ENCODE measurements at regions not wholly inside any gene's neighbourhood (a gene's known extent, or its start where the extent isn't known, plus 50 kb on each side); places are given as distances from the start of the nearest gene placed in this dataset.
"Not testable (repeated sequence)": the region's sequence is repeated elsewhere in the genome, so short reads cannot be mapped to it uniquely, and the experiment has no call there.

DNA sequence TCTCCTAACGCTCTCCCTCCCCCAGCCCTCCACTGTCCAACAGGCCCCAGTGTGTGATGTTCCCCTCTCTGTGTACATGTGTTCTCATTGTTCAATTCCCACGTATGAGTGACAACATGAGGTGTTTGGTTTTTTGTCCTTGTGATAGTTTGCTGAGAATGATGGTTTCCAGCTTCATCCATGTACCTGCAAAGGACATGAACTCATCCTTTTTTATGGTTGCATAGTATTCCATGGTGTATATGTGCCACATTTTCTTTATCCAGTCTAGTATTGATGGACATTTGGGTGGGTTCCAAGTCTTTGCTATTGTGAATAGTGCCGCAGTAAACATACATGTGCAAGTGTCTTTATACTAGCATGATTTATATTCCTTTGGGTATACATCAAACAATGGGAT, 347.4 kb downstream of the MAGEE1 start:
- not testable (repeated sequence) for DNase-seq (ENCODE audit: low read depth in 2 of 2)

DNA sequence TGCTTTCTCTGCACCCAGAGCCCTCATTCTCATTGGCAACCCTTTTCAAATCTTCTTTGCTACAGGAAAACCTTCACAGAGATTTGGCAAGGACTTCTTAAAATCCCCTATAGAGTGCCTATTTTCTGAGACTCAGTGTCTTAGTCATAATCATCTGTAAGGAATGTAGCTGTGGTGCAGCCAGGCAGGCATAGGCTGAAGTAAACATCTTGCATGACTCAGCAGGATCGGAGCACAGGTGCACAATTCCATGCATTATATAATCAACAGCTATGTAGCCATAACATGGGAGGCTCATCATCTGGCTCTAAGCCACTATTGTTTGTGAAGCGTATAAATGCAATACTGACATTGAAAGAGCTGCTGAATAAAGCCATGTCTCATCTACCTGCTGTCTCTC, 368.8 kb downstream of the MAGEE1 start:
- no peak overlapping the region for H3K4me3 ChIP-seq (replicated peaks in 1 of 2; ENCODE audit: low read depth in 2 of 2, low read length in 2 of 2)
- no peak for DNase-seq (ENCODE audit: low read depth in 2 of 2)
- TF ChIP-seq, protein P1, sequence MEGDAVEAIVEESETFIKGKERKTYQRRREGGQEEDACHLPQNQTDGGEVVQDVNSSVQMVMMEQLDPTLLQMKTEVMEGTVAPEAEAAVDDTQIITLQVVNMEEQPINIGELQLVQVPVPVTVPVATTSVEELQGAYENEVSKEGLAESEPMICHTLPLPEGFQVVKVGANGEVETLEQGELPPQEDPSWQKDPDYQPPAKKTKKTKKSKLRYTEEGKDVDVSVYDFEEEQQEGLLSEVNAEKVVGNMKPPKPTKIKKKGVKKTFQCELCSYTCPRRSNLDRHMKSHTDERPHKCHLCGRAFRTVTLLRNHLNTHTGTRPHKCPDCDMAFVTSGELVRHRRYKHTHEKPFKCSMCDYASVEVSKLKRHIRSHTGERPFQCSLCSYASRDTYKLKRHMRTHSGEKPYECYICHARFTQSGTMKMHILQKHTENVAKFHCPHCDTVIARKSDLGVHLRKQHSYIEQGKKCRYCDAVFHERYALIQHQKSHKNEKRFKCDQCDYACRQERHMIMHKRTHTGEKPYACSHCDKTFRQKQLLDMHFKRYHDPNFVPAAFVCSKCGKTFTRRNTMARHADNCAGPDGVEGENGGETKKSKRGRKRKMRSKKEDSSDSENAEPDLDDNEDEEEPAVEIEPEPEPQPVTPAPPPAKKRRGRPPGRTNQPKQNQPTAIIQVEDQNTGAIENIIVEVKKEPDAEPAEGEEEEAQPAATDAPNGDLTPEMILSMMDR (IDR thresholded peaks at IDR 0.05; ENCODE audit: low read depth, low read length), result no peak

More for the DNA sequence above, 347.4 kb downstream of the MAGEE1 start:
- H3K4me3 ChIP-seq (replicated peaks in 1 of 2; ENCODE audit: low read depth in 2 of 2, low read length in 2 of 2), result not testable (repeated sequence)

GRCh38 chrX:76802708-76803107, 375.2 kb downstream of the MAGEE1 start:
- peak in 1 of 2 donors; percentile 75 for DNase-seq (ENCODE audit: low read depth in 2 of 2)
- TF ChIP-seq, protein P1 (IDR thresholded peaks at IDR 0.05; ENCODE audit: low read depth, low read length), result no peak
- H3K4me3 ChIP-seq (replicated peaks in 1 of 2; ENCODE audit: low read depth in 2 of 2, low read length in 2 of 2), result no peak overlapping the region

- H3K4me3 ChIP-seq (replicated peaks in 1 of 2; ENCODE audit: low read depth in 2 of 2, low read length in 2 of 2), result no peak overlapping the region
- DNase-seq (ENCODE audit: low read depth in 2 of 2), result no peak
- TF ChIP-seq, protein P1 (IDR thresholded peaks at IDR 0.05; ENCODE audit: low read depth, low read length), result no peak
Observed at GRCh38 chrX:76815754-76816153, 388.2 kb downstream of the MAGEE1 start.

GRCh38 chrX:76817279-76817678, 389.8 kb downstream of the MAGEE1 start:
- not testable (repeated sequence) for DNase-seq (ENCODE audit: low read depth in 2 of 2); H3K4me3 ChIP-seq (replicated peaks in 1 of 2; ENCODE audit: low read depth in 2 of 2, low read length in 2 of 2)

DNA sequence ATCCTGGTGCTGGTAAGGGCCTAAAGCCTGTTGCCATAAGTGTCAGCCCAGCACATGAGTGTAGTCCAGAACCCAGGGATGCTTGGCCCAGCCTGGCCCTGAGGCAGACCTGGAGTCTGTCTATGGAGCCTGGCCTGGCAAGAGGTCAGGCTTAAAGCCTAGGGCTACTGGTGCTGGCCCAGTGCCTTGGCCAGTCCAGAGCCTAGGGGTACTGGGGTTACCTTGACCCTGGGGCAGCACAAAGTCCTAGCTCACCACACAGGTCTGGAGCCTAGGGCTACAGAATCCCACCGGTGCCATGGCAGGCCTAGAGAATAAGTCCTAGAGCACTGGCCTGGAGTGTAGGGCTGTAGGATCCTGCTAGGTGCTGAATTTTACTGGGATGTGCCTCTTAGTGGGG, 393.8 kb downstream of the MAGEE1 start:
- DNase-seq (ENCODE audit: low read depth in 2 of 2), result no peak
- TF ChIP-seq, protein P1 (IDR thresholded peaks at IDR 0.05; ENCODE audit: low read depth, low read length), result no peak

GRCh38 chrX:76827672-76828071, 400.2 kb downstream of the MAGEE1 start:
- H3K4me3 ChIP-seq (replicated peaks in 1 of 2; ENCODE audit: low read depth in 2 of 2, low read length in 2 of 2), result no peak overlapping the region
- TF ChIP-seq, protein P1 (IDR thresholded peaks at IDR 0.05; ENCODE audit: low read depth, low read length), result no peak
- no peak for DNase-seq (ENCODE audit: low read depth in 2 of 2)

More for the DNA sequence above, 393.8 kb downstream of the MAGEE1 start:
- H3K4me3 ChIP-seq (replicated peaks in 1 of 2; ENCODE audit: low read depth in 2 of 2, low read length in 2 of 2), result no peak overlapping the region

DNA sequence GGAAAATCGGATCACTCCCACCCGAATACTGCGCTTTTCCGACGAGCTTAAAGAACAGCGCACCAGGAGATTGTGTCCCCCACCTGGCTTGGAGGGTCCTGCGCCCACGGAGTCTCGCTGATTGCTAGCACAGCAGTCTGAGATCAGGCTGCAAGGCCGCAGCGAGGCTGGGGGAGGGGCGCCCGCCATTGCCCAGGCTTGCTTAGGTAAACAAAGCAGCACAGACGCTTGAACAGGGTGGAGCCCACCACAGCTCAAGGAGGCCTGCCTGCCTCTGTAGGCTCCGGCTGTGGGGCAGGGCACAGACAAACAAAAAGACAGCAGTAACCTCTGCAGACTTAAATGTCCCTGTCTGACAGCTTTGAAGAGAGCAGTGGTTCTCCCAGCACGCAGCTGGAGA, 413.4 kb downstream of the MAGEE1 start:
- H3K4me3 ChIP-seq (replicated peaks in 1 of 2; ENCODE audit: low read depth in 2 of 2, low read length in 2 of 2); DNase-seq (ENCODE audit: low read depth in 2 of 2): not testable (repeated sequence)

DNA sequence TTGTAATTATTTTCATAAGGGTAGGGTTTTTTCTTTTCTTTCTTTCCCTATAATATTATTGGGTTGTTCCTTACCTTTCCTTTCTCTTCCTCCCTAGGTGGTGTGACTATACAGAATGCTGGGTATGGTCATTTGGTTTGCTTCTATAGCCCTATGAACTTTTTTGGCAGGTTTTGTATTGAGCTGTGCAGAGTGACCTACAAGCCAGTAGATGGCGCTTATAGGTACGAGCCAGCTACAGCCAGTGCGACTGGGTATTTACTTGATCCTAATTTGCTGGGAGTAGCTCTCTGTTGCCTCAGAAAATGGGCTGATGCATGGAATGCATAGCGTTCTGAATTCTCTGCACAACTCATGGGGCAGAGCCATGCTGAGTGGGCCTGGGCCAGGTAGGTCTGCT, 423.3 kb downstream of the MAGEE1 start:
- TF ChIP-seq, protein P1 (IDR thresholded peaks at IDR 0.05; ENCODE audit: low read depth, low read length), result no peak
- no peak for DNase-seq (ENCODE audit: low read depth in 2 of 2)

More for the DNA sequence above, 423.3 kb downstream of the MAGEE1 start:
- no peak overlapping the region for H3K4me3 ChIP-seq (replicated peaks in 1 of 2; ENCODE audit: low read depth in 2 of 2, low read length in 2 of 2)

Measured in cardiac fibroblast (primary cell).